GM12892 (cell line): ENCODE measurements at regions not wholly inside any gene's neighbourhood (a gene's known extent, or its start where the extent isn't known, plus 50 kb on each side); places are given as distances from the start of the nearest gene placed in this dataset.

Experiments used
- POLR2A ChIP-seq: IDR thresholded peaks from 2 replicates; pipeline ENCODE4 v1.6.1; 2011; ENCODE audit warnings: low read depth, low read length, control low read depth
- POLR2AphosphoS5 ChIP-seq: IDR thresholded peaks from 2 replicates; pipeline ENCODE4 v1.6.1; 2011; ENCODE audit warnings: low read depth, low read length, control low read depth
- TAF1 ChIP-seq: IDR thresholded peaks from 2 replicates; pipeline ENCODE4 v1.6.1; 2011; ENCODE audit warnings: low read depth, mild to moderate bottlenecking, control low read depth, low read length, borderline replicate concordance

DNA sequence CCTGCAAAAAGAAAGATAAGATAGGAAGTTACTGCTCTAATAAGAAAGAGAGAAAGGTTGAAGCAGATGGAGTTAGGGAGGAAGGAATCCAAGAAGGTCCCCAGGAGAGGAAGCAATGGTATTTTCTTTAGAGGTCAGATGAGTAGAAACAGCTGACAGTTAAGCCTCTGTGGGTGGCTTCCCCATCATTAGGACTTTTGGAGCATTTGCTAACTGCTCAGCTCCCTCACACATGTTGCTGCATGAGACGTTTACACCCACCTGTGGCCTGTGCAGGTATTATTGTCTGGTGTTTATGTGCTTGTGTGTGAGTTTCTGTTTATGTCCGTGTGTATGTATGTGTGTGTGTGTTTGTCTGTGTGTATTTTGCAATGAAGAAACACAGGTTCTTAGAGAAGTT lies 346.8 kb downstream of the RAB28 start:
- TF ChIP-seq POLR2A (no peak), POLR2AphosphoS5 (no peak), TAF1 (no peak)
